IMR-90 (cell line): ENCODE measurements at regions not wholly inside any gene's neighbourhood (a gene's known extent, or its start where the extent isn't known, plus 50 kb on each side); places are given as distances from the start of the nearest gene placed in this dataset.
"Not testable (repeated sequence)": the region's sequence is repeated elsewhere in the genome, so short reads cannot be mapped to it uniquely, and the experiment has no call there.

Experiments used
- ATAC-seq: fragments of 200-7000 bp; cut with Tn5 transposase; 2 replicates; pipeline ENCODE4 v1.9.1; 2020; ENCODE audit warnings: low read depth, mild to moderate bottlenecking, moderate library complexity
- BruUV-seq: library from RNA; stranded (reverse); fragments of 400-500 nt; replicated peaks from 2 replicates; lab custom pipeline; 2021; lab: Mats Ljungman, UMichigan
- CTCF ChIA-PET: fragments of 300-600 bp; formaldehyde crosslinking; extraction: SDS; loops from one replicate; lab custom pipeline; 2021; ENCODE audit warnings: antibody characterized with exemption; lab: Yijun Ruan, JAX
- POLR2A ChIA-PET: fragments of 300-600 bp; sonication (Branson Sonifier 250); formaldehyde crosslinking; loops from one replicate; lab custom pipeline; 2022; ENCODE audit warnings: antibody characterized with exemption; ENCODE audit not compliant: unreplicated experiment; lab: Charles Lee
- DNase-seq: peaks from one replicate; pipeline ENCODE4 v3.0.0; 2013
- H2AFZ ChIP-seq: replicated peaks from 2 replicates; pipeline ENCODE3; 2013; ENCODE audit warnings: low read length, mild to moderate bottlenecking; ENCODE audit not compliant: poor library complexity
- H2AK5ac ChIP-seq: 2 replicates; pipeline ENCODE4 v1.6.1; 2013; ENCODE audit warnings: low read depth, low read length, inconsistent platforms
- H2AK9ac ChIP-seq: replicated peaks from 2 replicates; pipeline ENCODE3; 2013; ENCODE audit warnings: mild to moderate bottlenecking, low read depth, low read length, moderate library complexity; ENCODE audit not compliant: poor library complexity
- H2BK120ac ChIP-seq: 2 replicates; pipeline ENCODE4 v1.6.1; 2013; ENCODE audit warnings: low read depth, low read length, inconsistent platforms
- H2BK15ac ChIP-seq: 3 replicates; pipeline ENCODE4 v1.6.1; 2013; ENCODE audit warnings: low read depth, low read length, inconsistent platforms
- H2BK20ac ChIP-seq: 2 replicates; pipeline ENCODE4 v1.6.1; 2013; ENCODE audit warnings: low read depth, mild to moderate bottlenecking, inconsistent platforms, low read length, moderate library complexity
- H2BK5ac ChIP-seq: 2 replicates; pipeline ENCODE4 v1.6.1; 2013; ENCODE audit warnings: mild to moderate bottlenecking, low read depth, low read length, inconsistent platforms; ENCODE audit not compliant: poor library complexity, severe bottlenecking
- H3K14ac ChIP-seq: replicated peaks from 2 replicates; pipeline ENCODE4 v1.6.1; 2013; ENCODE audit warnings: low read depth, low read length, inconsistent platforms
- H3K18ac ChIP-seq: 2 replicates; pipeline ENCODE4 v1.6.1; 2013; ENCODE audit warnings: low read depth, low read length, control low read depth
- H3K23ac ChIP-seq: 2 replicates; pipeline ENCODE4 v1.6.1; 2013; ENCODE audit warnings: low read depth, low read length, inconsistent platforms
- H3K27ac ChIP-seq: 2 replicates; pipeline ENCODE4 v1.5.1; 2013; ENCODE audit warnings: mild to moderate bottlenecking, control low read depth, low read length; ENCODE audit not compliant: insufficient read depth
- H3K27me3 ChIP-seq: 2 replicates; pipeline ENCODE4 v1.6.1; 2013; ENCODE audit warnings: low read length; ENCODE audit not compliant: control insufficient read depth, insufficient read depth
- H3K36me3 ChIP-seq: 2 replicates; pipeline ENCODE4 v1.6.1; 2013; ENCODE audit warnings: low read length, mixed read lengths; ENCODE audit not compliant: control insufficient read depth, insufficient read depth
- H3K4ac ChIP-seq: 2 replicates; pipeline ENCODE4 v1.6.1; 2013; ENCODE audit warnings: low read depth, low read length, inconsistent platforms
- H3K4me1 ChIP-seq: 2 replicates; pipeline ENCODE4 v1.6.1; 2013; ENCODE audit warnings: low read length, mixed read lengths; ENCODE audit not compliant: control insufficient read depth, insufficient read depth
- H3K4me2 ChIP-seq: 2 replicates; pipeline ENCODE4 v1.6.1; 2013; ENCODE audit warnings: low read depth, mild to moderate bottlenecking, control low read depth, low read length, moderate library complexity
- H3K4me3 ChIP-seq: 2 replicates; pipeline ENCODE4 v1.5.1; 2013; ENCODE audit warnings: low read depth, mild to moderate bottlenecking, control low read depth, low read length, moderate library complexity; ENCODE audit not compliant: insufficient read depth
- H3K56ac ChIP-seq: 2 replicates; pipeline ENCODE4 v1.6.1; 2013; ENCODE audit warnings: low read length, inconsistent platforms; ENCODE audit not compliant: insufficient read depth; ENCODE audit errors: extremely low read depth
- H3K79me1 ChIP-seq, 2 experiments: 2 replicates each; pipeline ENCODE4 v1.6.1; 2013; ENCODE audit warnings: low read length in 2 of 2, inconsistent platforms in 1 of 2, low read depth in 1 of 2
- H3K9ac ChIP-seq: 2 replicates; pipeline ENCODE4 v1.6.1; 2013; ENCODE audit warnings: low read depth, low read length, control low read depth
- H3K9me1 ChIP-seq: 2 replicates; pipeline ENCODE4 v1.6.1; 2013; ENCODE audit warnings: low read length, inconsistent platforms; ENCODE audit not compliant: insufficient read depth
- H3K9me3 ChIP-seq: 2 replicates; pipeline ENCODE4 v1.6.1; 2013; ENCODE audit warnings: low read length; ENCODE audit not compliant: control insufficient read depth, insufficient read depth
- H4K20me1 ChIP-seq: 2 replicates; pipeline ENCODE4 v1.6.1; 2013; ENCODE audit warnings: low read length, inconsistent platforms; ENCODE audit not compliant: insufficient read depth
- H4K5ac ChIP-seq: 2 replicates; pipeline ENCODE4 v1.6.1; 2013; ENCODE audit warnings: mild to moderate bottlenecking, low read depth, low read length, control low read depth
- H4K8ac ChIP-seq, 2 experiments: 2 replicates each; pipeline ENCODE4 v1.6.1; 2013; ENCODE audit warnings: low read depth in 2 of 2, low read length in 2 of 2, control low read depth in 1 of 2, inconsistent platforms in 1 of 2
- H4K91ac ChIP-seq: 2 replicates; pipeline ENCODE4 v1.6.1; 2013; ENCODE audit warnings: low read depth, low read length, inconsistent platforms; ENCODE audit not compliant: insufficient read depth
- BHLHE40 ChIP-seq: fragments of 150-350 bp; IDR thresholded peaks from 2 replicates; pipeline ENCODE4 v1.6.1; 2016; ENCODE audit warnings: mild to moderate bottlenecking, low read depth, low read length
- CEBPB ChIP-seq: IDR thresholded peaks from 2 replicates; pipeline ENCODE4 v1.6.1; 2012; ENCODE audit warnings: low read depth, low read length, improper control_type of control experiment
- CHD1 ChIP-seq: IDR thresholded peaks from 2 replicates; pipeline ENCODE4 v1.6.1; 2012; ENCODE audit warnings: low read depth, low read length, improper control_type of control experiment
- ELK1 ChIP-seq: fragments of 150-350 bp; IDR thresholded peaks from 2 replicates; pipeline ENCODE4 v1.6.1; 2016; ENCODE audit warnings: low read depth, mild to moderate bottlenecking, low read length, moderate library complexity, borderline replicate concordance
- FOS ChIP-seq: fragments of 150-350 bp; IDR thresholded peaks from 2 replicates; pipeline ENCODE4 v1.6.1; 2016; ENCODE audit warnings: low read depth, low read length
- MAZ ChIP-seq: IDR thresholded peaks from 2 replicates; pipeline ENCODE4 v1.6.1; 2012; ENCODE audit warnings: low read depth, mild to moderate bottlenecking, low read length, improper control_type of control experiment, moderate library complexity, borderline replicate concordance
- RAD21 ChIP-seq: IDR thresholded peaks from 2 replicates; pipeline ENCODE4 v1.6.1; 2012; ENCODE audit warnings: low read length, improper control_type of control experiment
- RCOR1 ChIP-seq: IDR thresholded peaks from 2 replicates; pipeline ENCODE4 v1.6.1; 2012; ENCODE audit warnings: mild to moderate bottlenecking, low read length, improper control_type of control experiment; ENCODE audit not compliant: insufficient replicate concordance
- SMC3 ChIP-seq: fragments of 150-350 bp; IDR thresholded peaks from 2 replicates; pipeline ENCODE4 v1.6.1; 2016; ENCODE audit warnings: low read depth, mild to moderate bottlenecking, antibody characterized with exemption, low read length, moderate library complexity
- WGBS, 2 experiments: methylation state at CpG; one replicate each; pipeline versions ENCODE4 v1.1.5 to v1.1.7; 2013; ENCODE audit warnings: missing lambda C conversion rate in 2 of 2; ENCODE audit not compliant: insufficient read length in 1 of 2; ENCODE audit errors: extremely low coverage in 2 of 2; 5-methylcytosine and 5-hydroxymethylcytosine counted together
- dilution Hi-C: fragments of 300-500 bp; cut with HindIII; formaldehyde crosslinking; loops from one replicate; pipeline ENCODE4 v1.14.3; 2018; ENCODE audit warnings: low sequenced_read_pairs; ENCODE audit not compliant: unreplicated experiment
- in situ Hi-C: fragments of 300-500 bp; cut with MboI; formaldehyde crosslinking; loops from 3 replicates; pipeline ENCODE4 v1.14.3; 2019; ENCODE audit warnings: low sequenced_read_pairs, inconsistent platforms, mixed read lengths
- intact Hi-C: fragments of 100-400 bp; cut with micrococcal nuclease; formaldehyde crosslinking; loops from 2 replicates; pipeline ENCODE4 v1.10.0; 2022

- no peak overlapping the region for H3K56ac ChIP-seq
- H3K9me1 ChIP-seq = peaks cover 3% of the 10 kb centered on the region; the same call in 1 of the 2 replicates
- H3K79me1 ChIP-seq = no peaks in the 10 kb centered on the region
- ChIA-PET CTCF (no interaction called here), POLR2A (no interaction called here)
- H4K91ac ChIP-seq = no peak overlapping the region
- no peak for ATAC-seq
- H3K27me3 ChIP-seq = no peaks in the 10 kb centered on the region
- TF ChIP-seq FOS (no peak), RCOR1 (no peak), CEBPB (no peak), CHD1 (no peak), RAD21 (no peak), MAZ (no peak), BHLHE40 (no peak), ELK1 (no peak), SMC3 (no peak)
- H2AK5ac ChIP-seq = no peak overlapping the region
- no peaks in the 10 kb centered on the region for H4K20me1 ChIP-seq
- no peak overlapping the region for H2AK9ac ChIP-seq
- no peak overlapping the region for H2AFZ ChIP-seq
- DNase-seq = no peak
- BruUV-seq = no TSS peak
- H2BK120ac ChIP-seq = no peak overlapping the region
- H3K27ac ChIP-seq = no peak overlapping the region
- H2BK15ac ChIP-seq = no peak overlapping the region
- no peak overlapping the region for H3K18ac ChIP-seq
- H4K5ac ChIP-seq = no peak overlapping the region
- no peak overlapping the region for H3K9ac ChIP-seq
- H3K4me1 ChIP-seq = no peaks in the 10 kb centered on the region
- intact Hi-C loops = no loop called here
- in situ Hi-C loops = loop anchor here (10.0 kb wide), 1 partner anchor 381 kb away; no protein-coding TSS in a partner anchor
- H4K8ac ChIP-seq = no peak overlapping the region
- no peak overlapping the region for H3K4ac ChIP-seq
- H2BK5ac ChIP-seq = no peak overlapping the region
- no peak overlapping the region for H3K4me2 ChIP-seq
- no CpG with 5 or more reads among the region's 2 CpGs for WGBS, 2 experiments
- dilution Hi-C loops = no loop called here
- H3K14ac ChIP-seq = no peak overlapping the region
- no peaks in the 10 kb centered on the region for H3K9me3 ChIP-seq
- H3K23ac ChIP-seq = no peak overlapping the region
- no peak overlapping the region; the same call in 1 of the 2 replicates for H2BK20ac ChIP-seq
- H3K4me3 ChIP-seq = no peak overlapping the region
- H3K36me3 ChIP-seq = no peaks in the 10 kb centered on the region
Measured at GRCh38 chr14:59026081-59026480, 162.4 kb upstream of the DAAM1 start.

- H3K9me1 ChIP-seq, H4K20me1 ChIP-seq, H3K4ac ChIP-seq, dilution Hi-C loops, H3K9ac ChIP-seq, ATAC-seq, H2BK15ac ChIP-seq, H4K91ac ChIP-seq, H3K4me2 ChIP-seq, H4K8ac ChIP-seq, POLR2A ChIA-PET, H3K9me3 ChIP-seq, H3K56ac ChIP-seq, H3K79me1 ChIP-seq, H2BK20ac ChIP-seq, CTCF ChIA-PET, H3K18ac ChIP-seq, H2AFZ ChIP-seq, H2AK9ac ChIP-seq, H2BK120ac ChIP-seq, H2BK5ac ChIP-seq, BruUV-seq, H3K23ac ChIP-seq, H2AK5ac ChIP-seq, H3K27ac ChIP-seq, H3K14ac ChIP-seq, H3K27me3 ChIP-seq, H3K4me3 ChIP-seq, intact Hi-C loops, H3K4me1 ChIP-seq, H4K5ac ChIP-seq, H3K36me3 ChIP-seq: not testable (repeated sequence)
- peak; percentile 24 for DNase-seq
- WGBS, 2 experiments = no CpG with 5 or more reads among the region's 1 CpG
- in situ Hi-C loops = loop anchor here (10.0 kb wide), 1 partner anchor 382 kb away; no protein-coding TSS in a partner anchor
Measured at GRCh38 chr14:59026640-59027039, 161.8 kb upstream of the DAAM1 start.
